ENCODE measurements at regions not wholly inside any gene's neighbourhood (a gene's known extent, or its start where the extent isn't known, plus 50 kb on each side); places are given as distances from the start of the nearest gene placed in this dataset.

GRCh38 chr4:13219971-13220370 lies 264.2 kb downstream of the RAB28 start:
- H3K9me3 ChIP-seq (replicated peaks; ENCODE audit: control insufficient read depth, insufficient read depth, low read depth, low read length): no peaks in the 10 kb centered on the region
- no peak overlapping the region for H3K9ac ChIP-seq (ENCODE audit: insufficient read depth in 1 of 2, low read depth in 2 of 2, low read length in 2 of 2)
- H3K27ac ChIP-seq (ENCODE audit: extremely low read depth, low read depth, low read length): no peak overlapping the region
- WGBS (ENCODE audit: insufficient coverage, low coverage, missing lambda C conversion rate): 27% methylated on average over 4 of the region's 4 CpGs
- no peak overlapping the region for H2AFZ ChIP-seq (ENCODE audit: low read depth, low read length)
- in situ Hi-C loops (cut with MboI): no loop called here
- BruUV-seq (replicated peaks): no TSS peak
- ATAC-seq: no peak
- CTCF ChIA-PET (ENCODE audit: low intra/inter-chr PET ratio): no interaction called here
- H3K4me3 ChIP-seq: no peak overlapping the region
- no peaks in the 10 kb centered on the region for H4K20me1 ChIP-seq (replicated peaks; ENCODE audit: control insufficient read depth, insufficient read depth, low read length)
- no peaks in the 10 kb centered on the region for H3K36me3 ChIP-seq (ENCODE audit: control insufficient read depth, insufficient read depth, low read length)
- H3K27me3 ChIP-seq (ENCODE audit: control insufficient read depth in 2 of 2, insufficient read depth in 2 of 2, low read length in 2 of 2): 0 out of 5 replicates have a peak, but pooled peaks cover 0 to 3% of the 10 kb centered on the region in 2 experiments
- FAIRE-seq: no peak
- intact Hi-C loops (cut with micrococcal nuclease): no loop called here
- POLR2A ChIA-PET: no interaction called here
- H3K4me1 ChIP-seq (replicated peaks in 1 of 2; ENCODE audit: control insufficient read depth in 2 of 2, insufficient read depth in 2 of 2, low read length in 2 of 2): no peaks in the 10 kb centered on the region
- H3K79me2 ChIP-seq (ENCODE audit: control insufficient read depth, insufficient read depth, low read length): no peaks in the 10 kb centered on the region
- no peak overlapping the region for H3K4me2 ChIP-seq (ENCODE audit: insufficient read depth, low read length)
- H3K9me1 ChIP-seq (ENCODE audit: control insufficient read depth, insufficient read depth, low read length): no peaks in the 10 kb centered on the region
- no peak for DNase-seq (ENCODE audit: extremely low read depth in 1 of 4, low spot score in 3 of 4)
- TF ChIP-seq ZNF785 (CRISPR knock-in tag; IDR thresholded peaks at IDR 0.05) (no peak), PRMT5 (CRISPR knock-in tag; IDR thresholded peaks at IDR 0.05) (no peak), IRF2 (CRISPR knock-in tag; IDR thresholded peaks at IDR 0.05) (no peak), EP300 (IDR thresholded peaks at IDR 0.05; ENCODE audit: low read length) (no peak), ZNF282 (CRISPR knock-in tag; IDR thresholded peaks at IDR 0.05) (no peak), ESRRA (IDR thresholded peaks at IDR 0.05; ENCODE audit: borderline replicate concordance, low read depth) (no peak), BRD4 (IDR thresholded peaks at IDR 0.05) (no peak), TSHZ1 (CRISPR knock-in tag; IDR thresholded peaks at IDR 0.05) (no peak), TAL1 (IDR thresholded peaks at IDR 0.05) (no peak), ZNF232 (CRISPR knock-in tag; IDR thresholded peaks at IDR 0.05) (no peak), NCOA2 (IDR thresholded peaks at IDR 0.05; ENCODE audit: partially characterized antibody in 2 of 2) (no peak), SMAD3 (CRISPR knock-in tag; conservative IDR thresholded peaks at IDR 0.05) (no peak), ARID4B (CRISPR knock-in tag; IDR thresholded peaks at IDR 0.05) (no peak), ATF7 (IDR thresholded peaks at IDR 0.05) (no peak), ZNF551 (CRISPR knock-in tag; IDR thresholded peaks at IDR 0.05) (no peak), ELK1 (CRISPR knock-in tag; IDR thresholded peaks at IDR 0.05) (no peak), LCOR (CRISPR knock-in tag; IDR thresholded peaks at IDR 0.05) (no peak)

All from K562 (cell line).